ENCODE measurements at regions not wholly inside any gene's neighbourhood (a gene's known extent, or its start where the extent isn't known, plus 50 kb on each side); places are given as distances from the start of the nearest gene placed in this dataset.
"Not testable (repeated sequence)": the region's sequence is repeated elsewhere in the genome, so short reads cannot be mapped to it uniquely, and the experiment has no call there.

DNA sequence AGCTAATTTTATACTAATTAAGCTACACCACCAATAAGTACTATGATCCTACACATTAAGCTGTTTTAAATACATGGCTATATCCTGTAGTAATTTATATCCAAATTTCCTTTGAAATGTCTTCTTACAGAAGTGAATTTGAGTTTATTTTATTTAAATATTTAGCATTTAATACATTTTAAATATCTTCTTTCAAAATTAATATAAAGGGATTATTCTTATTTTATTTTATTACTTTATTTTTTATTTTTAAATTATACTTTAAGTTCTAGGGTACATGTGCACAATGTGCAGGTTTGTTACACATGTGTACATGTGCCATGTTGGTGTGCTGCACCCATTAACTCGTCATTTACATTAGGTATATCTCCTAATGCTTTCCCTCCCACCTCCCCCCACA lies 310.9 kb upstream of the IZUMO3 start:
- DNase-seq (ENCODE audit: low read depth) = not testable (repeated sequence)

DNA sequence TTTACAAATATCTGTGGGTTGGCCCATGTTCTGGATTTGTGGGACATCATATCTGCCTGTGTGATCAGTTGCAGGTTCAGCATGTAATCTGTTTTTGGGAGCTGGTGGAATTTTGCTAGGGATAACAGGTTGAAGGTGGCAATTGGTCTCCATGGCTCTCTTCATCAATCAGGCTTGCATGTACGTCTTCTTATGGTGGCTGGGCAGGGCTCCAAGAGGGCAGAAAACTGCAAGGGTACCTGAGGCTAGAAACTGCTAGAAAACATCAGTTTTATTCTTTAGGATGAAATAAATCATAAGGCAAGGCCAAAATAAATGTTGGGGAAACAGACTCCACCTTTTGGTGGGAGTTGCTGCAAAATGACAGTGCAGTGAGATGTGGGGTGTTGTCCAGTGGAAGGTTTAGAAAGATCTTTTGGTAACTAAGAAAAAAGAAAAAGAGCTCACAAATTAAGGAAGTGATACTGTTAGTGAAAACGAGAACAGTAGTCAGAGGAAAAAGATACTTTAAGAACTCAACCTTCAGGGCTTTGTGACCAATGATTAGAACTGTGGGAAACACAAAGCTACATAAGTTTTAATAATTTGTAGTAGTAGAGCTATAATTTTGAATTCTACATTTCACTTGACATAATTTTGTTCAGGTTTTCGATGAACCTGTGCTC lies 300.7 kb upstream of the IZUMO3 start:
- no peak for DNase-seq (ENCODE audit: low read depth)

- DNase-seq (ENCODE audit: low read depth) = no peak
These were observed 298.5 kb upstream of the IZUMO3 start for GRCh38 chr9:24844217-24844616.

- DNase-seq (ENCODE audit: low read depth) = no peak
These were observed 296.3 kb upstream of the IZUMO3 start for GRCh38 chr9:24841993-24842392.

GRCh38 chr9:24832307-24832706 lies 286.6 kb upstream of the IZUMO3 start:
- no peak for DNase-seq (ENCODE audit: low read depth)

GRCh38 chr9:24828687-24829086 lies 283.0 kb upstream of the IZUMO3 start:
- DNase-seq (ENCODE audit: low read depth) = no peak

DNA sequence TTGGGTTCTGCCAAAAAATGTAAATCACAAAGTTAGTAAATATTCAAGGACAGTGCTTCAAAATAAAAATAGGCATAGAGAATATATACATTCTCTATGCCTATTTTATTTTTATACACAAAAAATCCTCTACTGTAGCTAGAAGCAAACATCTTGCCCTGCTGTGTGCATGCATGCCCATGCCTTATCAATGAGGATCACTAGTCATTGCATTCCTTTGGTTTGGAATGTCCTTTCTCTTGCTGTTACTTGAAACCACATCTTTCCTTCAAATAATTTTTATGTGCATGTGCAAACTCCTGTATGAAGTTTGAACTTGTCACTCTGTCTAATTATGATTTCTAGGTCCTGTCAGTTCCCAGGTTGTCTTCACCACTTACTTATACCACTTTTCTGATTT lies 278.9 kb upstream of the IZUMO3 start:
- no peak for DNase-seq (ENCODE audit: low read depth)

DNA sequence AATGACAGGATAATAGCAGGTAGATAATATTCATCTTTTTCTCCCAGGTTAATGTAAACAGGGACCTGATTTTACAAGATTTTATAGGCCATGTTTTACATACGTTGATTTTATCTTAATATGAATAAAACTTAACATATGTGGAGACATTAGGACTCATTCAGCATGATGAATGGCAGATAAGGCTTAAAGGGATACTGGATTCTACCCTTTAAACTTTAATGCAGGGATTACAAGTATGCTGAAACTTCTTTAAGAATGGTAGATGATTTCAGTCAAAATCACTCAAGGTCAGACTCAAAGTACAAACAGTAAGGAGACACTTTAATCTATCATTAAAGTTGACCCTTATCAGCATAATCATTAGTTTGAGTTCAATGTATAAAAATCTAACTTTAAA lies 274.5 kb upstream of the IZUMO3 start:
- DNase-seq (ENCODE audit: low read depth) = no peak

GRCh38 chr9:24817756-24818155 lies 272.1 kb upstream of the IZUMO3 start:
- DNase-seq (ENCODE audit: low read depth) = no peak

GRCh38 chr9:24816006-24816405 lies 270.3 kb upstream of the IZUMO3 start:
- DNase-seq (ENCODE audit: low read depth) = no peak

DNA sequence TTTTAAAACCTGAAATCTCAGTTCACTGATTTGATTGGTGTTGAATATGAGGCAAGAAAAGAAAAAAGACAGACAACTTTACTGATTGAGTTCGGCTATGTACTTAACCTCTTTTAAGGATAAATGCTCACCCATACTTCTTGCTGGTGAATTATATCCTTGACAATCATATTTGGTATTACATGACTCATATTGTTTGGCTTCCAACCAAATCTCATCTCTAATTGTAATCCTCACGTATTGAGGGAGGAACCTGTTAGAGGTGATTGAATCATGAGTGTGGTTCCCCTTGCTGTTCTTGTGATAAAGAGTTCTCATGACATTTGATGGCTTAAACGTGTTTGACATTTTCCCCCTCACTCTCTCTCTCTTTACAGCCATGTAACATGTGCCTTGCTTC lies 255.6 kb upstream of the IZUMO3 start:
- DNase-seq (ENCODE audit: low read depth) = no peak

- DNase-seq (ENCODE audit: low read depth) = no peak
These were observed 248.1 kb upstream of the IZUMO3 start for GRCh38 chr9:24793787-24794186.

- no peak for DNase-seq (ENCODE audit: low read depth)
These were observed 230.5 kb upstream of the IZUMO3 start for GRCh38 chr9:24776226-24776625.

DNA sequence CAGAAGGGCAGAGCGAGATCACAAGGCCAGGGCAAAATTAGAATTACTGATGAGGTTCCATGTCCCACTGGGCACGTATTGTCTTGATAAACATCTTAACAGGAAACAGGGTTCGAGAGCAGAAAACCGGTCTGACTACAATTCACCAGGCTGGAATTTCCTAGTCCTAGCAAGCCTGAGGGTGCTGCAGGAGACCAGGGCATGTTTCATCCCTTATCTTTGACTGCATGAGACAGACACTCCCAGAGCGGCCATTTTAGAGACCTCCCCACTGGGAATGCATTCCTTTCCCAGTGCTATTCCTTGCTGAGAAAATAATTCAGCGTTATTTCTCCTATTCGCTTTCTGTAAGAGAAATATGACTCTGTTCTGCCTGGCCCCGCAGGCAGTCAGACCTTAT lies 228.5 kb upstream of the IZUMO3 start:
- DNase-seq (ENCODE audit: low read depth) = not testable (repeated sequence)

DNA sequence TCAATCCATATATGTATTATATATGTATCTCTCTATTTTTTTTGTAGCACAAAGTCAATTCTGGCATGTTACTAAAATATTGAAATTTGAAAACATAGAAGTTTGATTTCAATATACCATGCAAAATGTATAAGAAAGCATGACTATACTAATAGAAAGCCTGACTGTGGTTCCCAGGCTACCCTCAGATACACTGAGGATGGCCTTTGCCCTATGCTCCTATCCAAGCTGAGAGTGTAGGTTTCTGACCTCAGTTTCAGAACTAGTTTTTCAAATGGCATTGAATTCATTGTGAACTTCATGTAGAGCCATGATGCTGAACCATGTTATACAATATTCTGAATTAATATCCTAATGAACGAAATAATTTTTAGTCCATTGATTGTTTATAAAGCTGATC lies 220.4 kb upstream of the IZUMO3 start:
- DNase-seq (ENCODE audit: low read depth) = no peak

- DNase-seq (ENCODE audit: low read depth) = no peak
These were observed 219.5 kb upstream of the IZUMO3 start for GRCh38 chr9:24765025-24765756.

DNA sequence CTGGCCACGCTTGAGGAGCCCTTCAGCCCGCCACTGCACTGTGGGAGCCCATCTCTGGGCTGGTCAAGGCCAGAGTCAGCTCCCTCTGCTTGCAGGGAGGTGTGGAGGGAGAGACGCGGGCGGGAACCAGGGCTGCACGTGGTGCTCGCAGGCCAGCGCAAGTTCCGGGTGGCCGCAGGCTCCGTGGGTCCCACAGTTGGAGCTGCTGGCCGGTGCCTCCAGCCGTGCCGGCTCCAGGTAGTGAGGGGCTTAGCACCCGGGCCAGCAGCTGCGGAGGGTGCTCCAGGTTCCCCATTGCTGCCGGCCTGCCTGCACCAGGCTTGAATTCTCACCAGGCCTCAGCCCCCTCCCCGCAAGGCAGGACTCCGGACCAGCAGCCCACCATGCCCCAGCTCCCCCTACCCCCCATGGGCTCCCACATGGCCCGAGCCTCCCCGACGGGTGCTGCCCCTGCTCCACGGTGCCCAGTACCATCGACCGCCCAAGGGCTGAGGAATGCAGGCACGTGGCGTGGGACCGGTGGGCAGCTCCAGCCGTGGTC lies 192.8 kb upstream of the IZUMO3 start:
- DNase-seq (ENCODE audit: low read depth) = no peak

DNA sequence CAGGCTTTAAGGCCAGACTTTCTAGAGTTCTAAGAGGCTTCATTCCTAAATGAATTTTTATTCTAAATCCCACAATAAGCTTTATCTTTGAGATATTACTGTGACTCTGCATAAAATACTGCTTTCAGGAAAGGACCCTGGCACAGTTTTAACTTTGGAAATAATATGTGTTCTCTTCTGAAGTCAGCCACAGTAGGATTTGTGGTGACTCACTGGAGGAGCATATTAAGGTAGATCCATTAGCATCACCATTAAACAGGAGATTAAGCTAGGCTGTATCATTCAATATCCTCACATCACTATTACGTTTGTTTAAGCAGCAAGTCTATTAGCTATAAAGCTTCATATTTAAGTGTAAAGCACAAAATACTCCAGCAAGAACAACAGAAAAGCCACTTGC lies 186.1 kb upstream of the IZUMO3 start:
- DNase-seq (ENCODE audit: low read depth) = no peak

DNA sequence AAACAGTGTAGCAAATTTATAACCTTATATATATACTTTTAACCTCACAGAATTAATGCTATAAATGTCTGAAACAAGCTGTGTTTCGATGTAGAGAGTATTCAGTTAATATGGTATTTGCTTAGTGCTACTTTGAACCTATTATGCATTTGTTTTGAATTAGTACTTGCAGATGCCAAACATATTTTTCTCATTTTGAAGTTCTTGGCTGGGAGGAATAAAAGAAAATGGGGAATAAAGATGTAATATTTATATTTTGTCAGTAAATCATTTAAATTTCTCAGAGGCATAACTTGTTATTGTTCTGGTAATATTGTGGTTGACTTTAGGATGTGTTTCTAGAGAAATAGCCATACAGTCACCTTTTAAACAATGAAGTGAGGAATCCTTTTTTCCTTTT lies 175.9 kb upstream of the IZUMO3 start:
- no peak for DNase-seq (ENCODE audit: low read depth)

GRCh38 chr9:24712206-24712605 lies 166.5 kb upstream of the IZUMO3 start:
- no peak for DNase-seq (ENCODE audit: low read depth)

GRCh38 chr9:24708814-24709213 lies 163.1 kb upstream of the IZUMO3 start:
- no peak for DNase-seq (ENCODE audit: low read depth)

GRCh38 chr9:24698881-24699518 lies 153.3 kb upstream of the IZUMO3 start:
- no peak for DNase-seq (ENCODE audit: low read depth)

DNA sequence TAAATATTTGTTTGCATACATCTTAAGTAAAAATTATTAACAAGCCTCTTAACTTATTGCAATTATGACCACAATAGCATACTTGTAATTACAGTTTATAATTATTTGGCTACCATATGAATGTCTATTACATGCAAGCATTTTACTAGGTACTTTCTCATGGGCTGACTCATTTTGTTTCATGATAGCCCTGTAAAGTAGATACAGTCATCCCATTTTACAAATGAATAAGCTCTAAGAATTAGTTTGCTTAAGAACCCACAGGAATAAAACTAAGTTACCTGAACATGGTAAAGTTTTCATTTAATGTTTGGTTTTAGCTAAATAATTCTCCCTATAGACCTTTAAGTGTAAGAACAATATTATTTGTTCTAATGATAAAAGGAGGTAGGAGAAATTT lies 126.6 kb upstream of the IZUMO3 start:
- no peak for DNase-seq (ENCODE audit: low read depth)
